SJCRH30 (cell line): ENCODE measurements at regions not wholly inside any gene's neighbourhood (a gene's known extent, or its start where the extent isn't known, plus 50 kb on each side); places are given as distances from the start of the nearest gene placed in this dataset.
"Not testable (repeated sequence)": the region's sequence is repeated elsewhere in the genome, so short reads cannot be mapped to it uniquely, and the experiment has no call there.

Experiments used
- DNase-seq, 2 experiments: peaks; one replicate each; pipeline ENCODE4 v3.0.0-alpha.2; 2015 to 2020
- H3K27ac ChIP-seq: fragments of 250-450 bp; sonication (Bioruptor Pico); 2 replicates; pipeline ENCODE4 v1.5.1; 2020; ENCODE audit warnings: mild to moderate bottlenecking, moderate library complexity
- H3K27me3 ChIP-seq: fragments of 250-450 bp; sonication (Bioruptor Pico); 2 replicates; pipeline ENCODE4 v1.5.1; 2020; ENCODE audit warnings: mild to moderate bottlenecking, moderate library complexity
- H3K36me3 ChIP-seq: fragments of 250-450 bp; sonication (Bioruptor Pico); 2 replicates; pipeline ENCODE4 v1.5.1; 2020; ENCODE audit warnings: mild to moderate bottlenecking, moderate library complexity
- H3K4me1 ChIP-seq: fragments of 250-450 bp; sonication (Bioruptor Pico); 2 replicates; pipeline ENCODE4 v1.5.1; 2020; ENCODE audit warnings: mild to moderate bottlenecking, moderate library complexity
- H3K4me3 ChIP-seq: fragments of 250-450 bp; sonication (Bioruptor Pico); 2 replicates; pipeline ENCODE4 v1.5.1; 2020; ENCODE audit warnings: mild to moderate bottlenecking, moderate library complexity
- H3K9me3 ChIP-seq: fragments of 250-450 bp; sonication (Bioruptor Pico); replicated peaks from 2 replicates; pipeline ENCODE4 v1.5.1; 2020; ENCODE audit warnings: mild to moderate bottlenecking, moderate library complexity

DNA sequence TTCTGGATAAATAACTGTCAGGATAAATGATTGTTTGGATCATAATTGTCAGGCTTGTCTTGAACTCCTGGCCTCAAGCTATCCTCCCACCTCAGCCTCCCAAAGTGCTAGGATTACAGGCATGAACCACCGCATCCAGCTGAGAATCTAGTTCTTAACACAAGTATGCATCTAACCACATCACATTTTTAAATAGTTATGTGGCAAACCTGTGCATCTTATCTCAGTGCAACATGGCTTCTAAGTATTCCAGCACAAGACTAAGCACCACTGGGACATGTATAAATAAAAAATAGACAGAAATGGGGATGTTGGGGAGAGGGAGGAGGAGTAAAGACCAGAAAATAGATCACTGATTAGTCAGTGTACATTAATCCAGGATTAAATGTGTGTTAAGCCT lies 74.7 kb upstream of the TBL1X start:
- Histone ChIP-seq H3K36me3 (no peaks in the 10 kb centered on the region), H3K9me3 (no peaks in the 10 kb centered on the region), H3K27ac (no peak overlapping the region), H3K4me1 (no peaks in the 10 kb centered on the region), H3K4me3 (no peak overlapping the region), H3K27me3 (no peaks in the 10 kb centered on the region)
- no peak for DNase-seq

DNA sequence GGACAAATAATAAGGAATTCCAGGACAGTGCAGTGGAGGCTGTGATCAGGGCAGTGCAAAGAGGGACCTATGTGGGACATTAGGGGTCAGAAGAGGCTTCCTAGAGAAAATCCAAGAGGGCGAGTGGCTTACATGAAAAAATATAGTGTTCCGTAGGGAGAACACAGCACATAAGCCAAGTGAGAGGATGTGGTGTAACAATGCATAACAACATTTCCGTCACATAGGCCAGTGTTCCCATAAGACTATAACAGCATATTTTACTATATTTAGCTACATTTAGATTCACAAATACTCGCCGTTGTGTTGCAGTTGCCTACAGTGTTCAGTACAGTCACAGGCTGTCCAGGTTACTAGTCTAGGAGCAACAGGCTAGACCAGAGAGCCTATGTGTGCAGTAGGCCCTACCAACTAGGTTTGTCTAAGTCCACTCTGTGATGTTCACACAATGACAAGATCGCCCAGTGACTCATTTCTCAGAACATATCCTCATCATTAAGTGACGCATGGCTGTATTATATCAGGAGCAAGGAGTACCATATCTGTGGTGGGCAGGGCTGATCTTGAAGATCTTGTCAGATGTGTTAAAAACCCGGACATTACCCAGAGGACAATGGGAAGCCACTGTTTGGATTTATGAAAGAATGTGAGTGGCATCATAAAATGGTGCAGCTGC lies 74.0 kb upstream of the TBL1X start:
- no peaks in the 10 kb centered on the region for H3K4me1 ChIP-seq
- no peaks in the 10 kb centered on the region for H3K27me3 ChIP-seq
- no peaks in the 10 kb centered on the region for H3K36me3 ChIP-seq
- no peak overlapping the region for H3K4me3 ChIP-seq
- no peaks in the 10 kb centered on the region for H3K9me3 ChIP-seq
- no peak for DNase-seq
- H3K27ac ChIP-seq = no peak overlapping the region

DNA sequence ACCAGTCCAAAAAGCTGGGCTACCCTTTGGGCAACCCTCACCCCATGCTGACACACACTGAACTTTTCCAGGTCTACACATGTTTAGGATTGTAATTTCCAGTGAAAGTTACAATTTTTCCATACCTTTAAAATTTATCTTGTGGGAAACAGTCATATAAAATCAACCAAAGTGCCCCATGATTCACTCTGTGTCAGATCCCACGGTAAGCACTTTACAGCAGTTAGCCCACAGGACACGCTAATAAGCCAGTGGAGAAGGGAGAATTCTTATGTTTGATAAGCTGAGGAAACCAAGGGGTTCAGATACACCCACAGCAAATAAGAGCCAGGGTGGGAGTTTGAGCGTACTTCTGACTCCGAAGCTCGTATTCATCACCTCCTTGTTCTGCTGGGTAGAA lies 72.4 kb upstream of the TBL1X start:
- Histone ChIP-seq H3K4me1 (no peaks in the 10 kb centered on the region), H3K4me3 (no peak overlapping the region), H3K36me3 (no peaks in the 10 kb centered on the region), H3K27me3 (no peaks in the 10 kb centered on the region), H3K27ac (no peak overlapping the region), H3K9me3 (no peaks in the 10 kb centered on the region)
- no peak for DNase-seq

DNA sequence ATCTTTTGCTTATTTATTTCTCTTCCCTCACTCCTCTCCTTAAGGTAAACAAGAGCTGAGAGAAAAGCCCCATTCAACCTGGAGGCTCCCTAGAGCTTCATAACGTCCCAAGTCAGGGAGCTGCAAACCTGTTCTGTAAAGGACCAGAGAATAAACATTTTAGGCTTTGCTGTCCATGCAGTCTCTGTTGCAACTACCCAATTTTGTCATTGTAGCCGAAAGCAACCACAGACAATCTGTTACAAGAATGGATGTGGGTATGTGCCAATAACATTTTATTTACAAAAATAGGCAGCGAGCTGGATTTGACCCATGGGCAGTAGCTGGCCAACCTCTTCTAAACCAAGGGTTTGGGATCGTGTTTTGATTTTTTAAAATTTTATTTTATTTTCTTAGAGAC lies 71.3 kb upstream of the TBL1X start:
- no peak for DNase-seq
- H3K36me3 ChIP-seq = no peaks in the 10 kb centered on the region

DNA sequence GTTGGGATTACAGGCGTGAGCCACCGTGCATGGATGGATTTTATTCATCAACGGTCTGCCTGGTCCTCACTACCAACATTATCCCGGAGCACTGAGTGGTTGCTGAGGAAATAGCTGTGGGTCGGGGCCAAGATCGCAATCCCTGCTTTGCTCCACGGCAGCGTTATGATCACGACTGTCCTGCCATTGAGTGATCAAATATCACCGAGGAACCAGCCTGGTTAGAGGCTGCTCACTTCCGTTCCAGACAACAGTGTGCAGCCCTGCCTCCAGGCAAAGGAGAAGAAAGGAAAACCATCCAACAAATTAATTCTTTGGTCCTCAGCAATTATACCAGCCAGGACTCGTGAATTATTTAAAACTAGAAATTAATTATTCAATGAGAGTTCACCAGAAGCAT lies 70.6 kb upstream of the TBL1X start:
- Histone ChIP-seq H3K36me3 (no peaks in the 10 kb centered on the region), H3K27ac (no peak overlapping the region), H3K4me1 (no peaks in the 10 kb centered on the region), H3K9me3 (no peaks in the 10 kb centered on the region), H3K4me3 (no peak overlapping the region), H3K27me3 (no peaks in the 10 kb centered on the region)
- DNase-seq = no peak

More for the DNA sequence above, 71.3 kb upstream of the TBL1X start:
- Histone ChIP-seq H3K9me3 (no peaks in the 10 kb centered on the region), H3K27ac (no peak overlapping the region), H3K4me1 (no peaks in the 10 kb centered on the region), H3K27me3 (no peaks in the 10 kb centered on the region), H3K4me3 (no peak overlapping the region)

DNA sequence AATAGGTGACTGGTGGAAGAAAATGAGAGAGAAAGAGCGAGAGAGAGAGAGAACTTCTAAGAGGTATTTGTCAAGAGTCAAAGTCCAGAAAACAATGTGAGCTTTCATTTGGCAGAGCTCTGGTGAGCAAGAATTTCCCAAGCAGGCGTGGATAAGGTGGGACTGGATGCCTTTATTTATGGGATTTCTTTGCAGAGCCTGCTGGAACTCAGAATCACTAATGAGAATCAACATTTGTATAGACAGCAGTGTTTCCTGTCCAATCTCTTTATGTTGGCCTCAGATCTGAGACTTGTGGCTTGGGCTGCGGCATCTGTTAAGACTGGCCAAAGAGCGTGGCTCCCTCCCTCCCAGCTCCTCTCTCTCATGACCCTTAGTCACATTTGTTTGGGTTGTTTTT lies 67.9 kb upstream of the TBL1X start:
- Histone ChIP-seq H3K27ac (no peak overlapping the region), H3K9me3 (no peaks in the 10 kb centered on the region), H3K36me3 (no peaks in the 10 kb centered on the region), H3K27me3 (no peaks in the 10 kb centered on the region), H3K4me1 (no peaks in the 10 kb centered on the region), H3K4me3 (no peak overlapping the region)
- DNase-seq = peak in 1 of 2 experiments; percentile 16

DNA sequence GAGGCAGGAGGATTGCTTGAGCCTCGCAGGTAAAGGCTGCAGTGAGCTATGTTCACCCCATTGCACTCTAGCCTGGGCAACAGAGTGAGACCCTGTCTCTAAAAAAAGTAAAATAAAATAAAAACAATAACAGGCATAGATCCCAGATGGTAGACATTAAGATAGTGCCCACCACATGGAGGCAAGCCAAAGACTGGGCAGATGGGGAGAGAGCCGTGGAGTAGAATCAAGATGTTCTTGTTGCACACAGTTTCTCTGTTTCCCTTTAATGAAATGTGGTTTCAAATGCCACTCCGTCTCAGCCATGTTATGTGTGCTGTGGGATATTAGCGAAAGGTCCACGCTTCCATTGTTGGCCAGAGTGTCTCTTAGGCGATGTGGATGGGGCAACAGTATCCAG lies 63.8 kb upstream of the TBL1X start:
- Histone ChIP-seq H3K4me1 (no peaks in the 10 kb centered on the region), H3K9me3 (no peaks in the 10 kb centered on the region), H3K27me3 (no peaks in the 10 kb centered on the region), H3K36me3 (no peaks in the 10 kb centered on the region), H3K4me3 (no peak overlapping the region), H3K27ac (no peak overlapping the region)
- no peak for DNase-seq

DNA sequence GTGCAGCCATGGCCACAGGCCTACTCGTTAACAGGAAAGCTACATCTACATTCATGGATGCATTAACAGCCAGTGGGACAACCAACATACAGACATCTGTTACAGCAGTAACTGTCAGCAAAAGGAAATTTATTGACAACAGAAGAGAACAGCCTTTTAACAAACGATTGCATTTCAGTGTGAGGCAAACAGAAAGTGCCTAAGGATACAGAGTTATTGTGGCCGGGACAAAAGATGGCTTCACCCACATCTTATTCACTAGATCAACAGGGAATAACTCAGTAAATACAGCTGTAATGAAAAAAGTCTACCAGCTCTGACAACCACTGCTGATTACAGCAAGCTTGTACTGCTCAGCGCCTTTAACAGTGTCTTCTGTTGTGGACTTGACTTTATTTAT lies 61.5 kb upstream of the TBL1X start:
- no peak for DNase-seq
- no peak overlapping the region for H3K27ac ChIP-seq
- H3K27me3 ChIP-seq = no peaks in the 10 kb centered on the region
- no peaks in the 10 kb centered on the region for H3K36me3 ChIP-seq
- H3K4me1 ChIP-seq = no peaks in the 10 kb centered on the region
- H3K9me3 ChIP-seq = no peaks in the 10 kb centered on the region
- no peak overlapping the region for H3K4me3 ChIP-seq

DNA sequence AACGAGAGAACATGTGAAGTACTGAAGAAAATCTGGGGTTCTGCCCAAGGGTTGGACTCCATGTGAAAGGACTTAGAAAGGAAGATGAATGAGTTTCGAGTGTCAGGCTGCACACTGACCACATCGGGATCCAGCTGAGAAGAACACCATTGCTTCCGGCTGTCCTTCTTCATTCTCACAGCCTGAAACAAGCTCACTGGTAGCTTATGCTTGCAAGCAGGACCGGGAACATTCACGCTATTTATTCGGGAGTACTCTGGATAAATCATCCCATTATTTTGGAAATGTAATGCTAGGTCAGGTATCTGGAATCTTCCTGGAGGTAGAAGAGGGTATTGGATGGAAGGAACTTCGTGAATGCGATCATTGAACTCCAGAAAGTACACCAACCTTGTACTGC lies 59.2 kb upstream of the TBL1X start:
- H3K4me3 ChIP-seq, H3K27me3 ChIP-seq, H3K27ac ChIP-seq, DNase-seq, H3K9me3 ChIP-seq, H3K36me3 ChIP-seq, H3K4me1 ChIP-seq: not testable (repeated sequence)

DNA sequence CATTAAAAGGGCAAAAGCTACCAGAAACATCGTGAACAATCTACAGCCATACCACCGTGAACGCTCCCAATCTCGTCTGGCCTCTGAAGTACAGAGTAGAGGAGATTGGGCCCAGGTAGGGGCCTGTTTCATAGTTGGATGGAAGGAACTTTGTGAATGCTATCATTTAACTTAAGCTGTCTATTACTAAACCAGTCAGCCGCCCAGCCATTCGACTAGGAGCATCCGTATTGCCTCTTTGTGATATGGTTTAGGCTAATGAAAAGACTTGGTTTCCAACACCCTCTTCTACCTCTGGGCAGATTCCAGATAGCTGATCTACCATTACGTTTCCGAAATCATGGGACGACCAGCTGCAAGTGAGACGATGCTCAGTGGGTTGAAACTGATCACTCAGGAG lies 54.0 kb upstream of the TBL1X start:
- not testable (repeated sequence) for H3K27ac ChIP-seq, H3K36me3 ChIP-seq, H3K9me3 ChIP-seq, H3K27me3 ChIP-seq, DNase-seq, H3K4me3 ChIP-seq, H3K4me1 ChIP-seq

DNA sequence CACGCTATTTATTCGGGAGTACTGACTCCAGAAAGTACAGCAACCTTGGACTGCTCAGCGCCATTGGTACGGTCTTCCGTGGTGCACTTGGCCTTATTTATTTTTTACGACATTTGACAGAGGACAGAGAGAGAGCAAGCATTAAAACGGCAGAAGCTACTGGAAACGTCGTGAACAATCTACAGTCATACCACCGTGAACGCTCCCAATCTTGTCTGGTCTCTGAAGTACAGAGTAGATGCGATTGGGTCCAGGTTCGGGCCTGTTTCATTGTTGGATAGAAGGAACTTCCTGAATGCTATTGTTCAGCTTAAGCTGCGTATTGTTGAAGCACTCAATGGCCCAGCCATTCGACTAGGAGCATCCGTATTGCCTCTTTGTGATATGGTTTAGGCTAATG lies 53.2 kb upstream of the TBL1X start:
- H3K27me3 ChIP-seq, H3K4me3 ChIP-seq, DNase-seq, H3K27ac ChIP-seq, H3K4me1 ChIP-seq, H3K36me3 ChIP-seq, H3K9me3 ChIP-seq: not testable (repeated sequence)

DNA sequence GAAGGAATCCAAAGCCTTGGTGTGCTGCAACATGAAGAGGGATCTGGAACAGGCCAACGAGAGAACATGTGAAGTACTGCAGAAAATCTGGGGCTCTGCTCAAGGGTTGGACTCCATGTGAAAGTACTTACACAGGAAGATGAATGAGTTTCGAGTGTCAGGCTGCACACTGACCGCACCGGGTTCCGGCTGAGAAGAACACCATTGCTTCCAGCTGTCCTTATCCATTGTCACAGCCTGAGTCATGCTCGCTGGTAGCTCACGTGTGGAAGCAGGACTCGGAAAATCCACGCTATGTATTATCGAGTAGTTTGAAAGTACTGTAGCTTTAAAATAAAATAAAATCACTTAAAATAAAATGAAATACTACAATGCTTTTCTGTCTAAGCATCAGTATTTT lies 50.4 kb upstream of the TBL1X start:
- H3K27ac ChIP-seq = peak overlapping the region; percentile 71
- peaks cover 6% of the 10 kb centered on the region for H3K4me1 ChIP-seq
- no peaks in the 10 kb centered on the region for H3K27me3 ChIP-seq
- peak overlapping the region; percentile 25 for H3K4me3 ChIP-seq
- no peaks in the 10 kb centered on the region for H3K9me3 ChIP-seq
- no peaks in the 10 kb centered on the region for H3K36me3 ChIP-seq
- peak; percentile 77 to 86 for DNase-seq
